Small intestine (tissue), 7 donors: ENCODE measurements at regions not wholly inside any gene's neighbourhood (a gene's known extent, or its start where the extent isn't known, plus 50 kb on each side); places are given as distances from the start of the nearest gene placed in this dataset.

Source experiments
- DNase-seq, 2 donors: peaks; one replicate each; pipeline versions ENCODE4 v3.0.0 to v3.0.0-alpha.2; 2013
- FAIRE-seq: peaks from 2 replicates; lab custom pipeline; 2012; peaks lifted over from hg19 to GRCh38; lab: Jason Lieb, UNC
- H3K27ac ChIP-seq, 3 donors: one replicate each; pipeline ENCODE4 v1.5.1; 2013; ENCODE audit warnings: low read length in 2 of 3, mild to moderate bottlenecking in 2 of 3, control low read depth in 1 of 3, inconsistent platforms in 1 of 3, low read depth in 1 of 3, moderate library complexity in 1 of 3
- H3K27me3 ChIP-seq, 3 donors: one replicate each; pipeline ENCODE4 v1.6.1; 2013; ENCODE audit warnings: low read length in 3 of 3, inconsistent platforms in 1 of 3; ENCODE audit not compliant: control insufficient read depth in 3 of 3, insufficient read depth in 3 of 3
- H3K36me3 ChIP-seq, 3 donors: one replicate each; pipeline ENCODE4 v1.6.1; 2013; ENCODE audit warnings: low read length in 3 of 3, inconsistent platforms in 1 of 3, low read depth in 1 of 3, mild to moderate bottlenecking in 1 of 3, moderate library complexity in 1 of 3; ENCODE audit not compliant: control insufficient read depth in 3 of 3, insufficient read depth in 2 of 3
- H3K4me1 ChIP-seq, 3 donors: one replicate each; pipeline ENCODE4 v1.6.1; 2013; ENCODE audit warnings: low read length in 2 of 3, inconsistent platforms in 1 of 3, low read depth in 1 of 3, mild to moderate bottlenecking in 1 of 3, moderate library complexity in 1 of 3; ENCODE audit not compliant: control insufficient read depth in 3 of 3, insufficient read depth in 2 of 3
- H3K4me3 ChIP-seq, 3 donors: one replicate each; pipeline ENCODE4 v1.5.1; 2013; ENCODE audit warnings: low read length in 3 of 3, control low read depth in 1 of 3, inconsistent platforms in 1 of 3, low read depth in 1 of 3, mild to moderate bottlenecking in 1 of 3, moderate library complexity in 1 of 3
- H3K9me3 ChIP-seq, 2 donors: one replicate each; pipeline ENCODE4 v1.6.1; 2013; ENCODE audit warnings: low read depth in 1 of 2, low read length in 1 of 2; ENCODE audit not compliant: control insufficient read depth in 2 of 2, insufficient read depth in 1 of 2
- WGBS, 3 donors: extraction: QIAGEN DNeasy Blood & Tissue Kit; methylation state at CpG; one replicate each; pipeline ENCODE4 v1.1.7; 2013; 5-methylcytosine and 5-hydroxymethylcytosine counted together
- donor health status: healthy with polysubstance abuse.
- donor health status: control.
- donor health status: control.
- donor health status: Bipolar disorder and iron deficiency.
- donor health status: healthy.

DNA sequence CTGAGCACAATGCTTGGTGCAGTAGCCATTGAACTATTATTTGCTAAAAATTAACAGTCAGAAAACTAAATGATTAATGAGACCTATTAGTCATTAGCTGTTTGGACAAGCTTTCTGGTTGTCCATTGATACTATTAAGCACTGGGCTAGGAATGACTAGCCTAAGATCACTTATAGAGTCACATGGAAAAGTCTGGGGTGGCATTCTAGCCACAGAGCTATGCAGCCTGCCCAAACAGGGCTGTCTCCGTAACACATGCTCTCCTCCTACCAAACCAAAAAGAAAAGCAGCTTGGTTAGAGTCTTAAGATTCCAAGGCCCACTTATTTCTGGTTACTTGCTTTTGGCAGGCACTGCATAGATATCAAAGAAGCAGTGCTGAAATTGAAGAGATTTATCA, 193.5 kb upstream of the NBEA start:
- H3K27me3 ChIP-seq: no peaks in the 10 kb centered on the region
- no peak for FAIRE-seq
- no peak for DNase-seq
- no peak overlapping the region for H3K27ac ChIP-seq
- WGBS, 3 donors: 76 to 100% (median 90%) methylated on average over 1 of the region's 1 CpG
- no peaks in the 10 kb centered on the region for H3K9me3 ChIP-seq
- H3K36me3 ChIP-seq: no peaks in the 10 kb centered on the region
- no peaks in the 10 kb centered on the region for H3K4me1 ChIP-seq
- H3K4me3 ChIP-seq: no peak overlapping the region

DNA sequence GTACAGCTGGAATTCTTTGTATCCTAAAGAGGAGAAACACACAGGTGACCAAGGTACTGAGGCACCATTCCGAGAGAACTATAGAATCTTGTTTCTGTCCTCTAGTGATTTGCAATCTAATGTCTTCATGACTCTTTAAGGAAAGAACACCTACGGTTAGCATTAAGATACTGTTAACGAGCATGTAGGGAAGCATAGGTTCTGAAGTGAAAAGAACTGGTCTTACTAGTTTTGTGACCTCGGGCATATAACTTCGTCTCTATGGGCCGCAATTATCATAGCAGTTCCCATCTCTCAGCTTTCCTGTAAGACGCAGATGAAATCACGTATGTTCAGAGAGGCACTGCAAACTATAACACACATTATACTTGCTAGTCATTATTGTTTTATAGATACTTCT, 193.0 kb upstream of the NBEA start:
- H3K27me3 ChIP-seq: no peaks in the 10 kb centered on the region
- H3K4me3 ChIP-seq: no peak overlapping the region
- H3K36me3 ChIP-seq: no peaks in the 10 kb centered on the region
- no peak overlapping the region for H3K27ac ChIP-seq
- DNase-seq: no peak
- WGBS, 3 donors: 70 to 79% (median 71%) methylated on average over 8 of the region's 8 CpGs
- no peaks in the 10 kb centered on the region for H3K9me3 ChIP-seq
- FAIRE-seq: no peak
- H3K4me1 ChIP-seq: no peaks in the 10 kb centered on the region

DNA sequence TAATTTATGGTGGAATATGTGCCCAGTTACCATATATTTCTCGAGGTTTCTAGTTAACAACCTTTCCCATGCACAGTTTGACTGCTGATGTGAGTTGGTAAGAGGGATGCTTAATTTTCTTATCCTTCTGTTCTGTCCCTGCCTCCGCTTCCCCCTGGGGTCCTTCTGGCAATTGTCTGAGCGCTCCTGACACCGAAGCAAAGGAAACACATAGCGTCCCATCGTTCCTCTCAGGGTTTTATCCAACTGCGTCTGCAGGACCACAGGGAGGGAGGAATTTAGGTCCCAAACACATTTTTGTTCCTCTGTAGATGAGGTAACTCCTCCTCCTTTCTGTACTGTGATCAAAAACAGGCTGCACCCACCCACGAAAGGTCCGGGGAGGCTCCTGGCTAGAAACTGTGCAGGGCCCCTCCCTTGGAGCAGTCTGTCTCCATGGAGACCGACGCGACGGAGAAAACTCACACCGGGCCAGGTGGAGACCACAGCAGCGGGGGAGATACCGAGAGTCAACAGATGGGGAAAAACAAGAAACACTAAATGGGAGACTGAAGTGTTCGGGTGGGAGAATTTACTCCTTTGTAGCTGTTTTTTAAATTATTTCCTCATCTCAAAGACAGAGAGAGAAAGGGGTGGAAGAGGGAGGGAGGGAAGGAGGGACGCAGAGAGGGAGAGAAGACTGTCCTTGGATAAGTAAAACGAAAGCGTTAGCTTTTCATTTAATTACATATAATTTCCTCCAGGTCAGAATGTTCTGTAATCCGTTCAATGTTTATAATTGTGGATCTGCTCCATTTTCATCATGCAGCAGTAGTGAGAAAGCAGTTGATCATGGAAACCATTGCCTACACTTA, 191.8 kb upstream of the NBEA start:
- WGBS, 3 donors: 12 to 26% (median 21%) methylated on average over 21 of the region's 21 CpGs
- FAIRE-seq (no peak), DNase-seq (peak; percentile 2 to 8)
- H3K4me1 ChIP-seq: no peaks in the 10 kb centered on the region
- H3K27me3 ChIP-seq: no peaks in the 10 kb centered on the region
- H3K36me3 ChIP-seq: no peaks in the 10 kb centered on the region
- H3K9me3 ChIP-seq: no peaks in the 10 kb centered on the region
- H3K4me3 ChIP-seq: peak overlapping the region in 1 of 3 donors; percentile 20
- no peak overlapping the region for H3K27ac ChIP-seq

DNA sequence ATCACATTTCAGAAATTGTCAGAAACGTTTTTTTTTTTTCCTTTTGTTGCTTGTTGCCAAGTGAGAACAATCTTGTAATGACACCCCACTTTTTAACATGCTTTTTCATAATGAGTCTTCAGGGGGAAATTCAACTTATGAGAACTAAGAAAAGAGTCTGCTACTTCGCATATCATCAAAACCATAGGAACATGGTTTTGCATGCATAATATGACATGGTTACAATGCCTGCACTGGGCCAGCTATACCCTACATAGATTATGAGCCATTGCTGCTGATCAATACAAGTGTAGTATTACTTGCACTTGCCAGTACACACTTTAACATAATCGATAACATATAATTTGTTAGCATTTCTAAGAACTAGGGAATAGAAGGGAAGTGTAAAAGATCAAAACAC, 191.0 kb upstream of the NBEA start:
- H3K4me3 ChIP-seq: no peak overlapping the region
- DNase-seq: no peak
- no peak overlapping the region for H3K27ac ChIP-seq
- no peaks in the 10 kb centered on the region for H3K27me3 ChIP-seq
- FAIRE-seq: no peak
- H3K9me3 ChIP-seq: no peaks in the 10 kb centered on the region
- no peaks in the 10 kb centered on the region for H3K36me3 ChIP-seq
- 49 to 57% (median 56%) methylated on average over 3 of the region's 3 CpGs for WGBS, 3 donors
- H3K4me1 ChIP-seq: no peaks in the 10 kb centered on the region

DNA sequence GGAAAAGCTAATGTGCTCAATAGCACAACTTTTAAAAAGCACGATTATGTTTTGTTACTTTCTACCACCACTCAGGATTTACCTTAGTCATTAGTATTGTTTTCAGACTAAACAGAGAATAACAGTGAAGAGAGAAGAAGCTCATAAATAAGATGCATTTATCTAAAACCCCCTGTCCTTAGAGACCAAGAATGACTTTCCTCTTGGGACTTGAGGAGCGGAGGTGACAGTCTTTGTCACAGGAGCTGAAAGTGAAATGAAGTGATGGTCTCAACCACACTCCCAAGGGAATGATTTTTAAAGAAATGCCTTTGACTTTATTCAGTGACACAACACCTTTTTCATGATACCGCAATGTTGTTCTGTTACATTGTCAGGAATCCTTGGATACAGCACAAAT, 190.6 kb upstream of the NBEA start:
- Histone ChIP-seq H3K27me3 (no peaks in the 10 kb centered on the region), H3K4me1 (no peaks in the 10 kb centered on the region), H3K36me3 (no peaks in the 10 kb centered on the region), H3K9me3 (no peaks in the 10 kb centered on the region), H3K27ac (no peak overlapping the region), H3K4me3 (no peak overlapping the region)
- no peak for DNase-seq
- 84 to 87% (median 85%) methylated on average over 3 of the region's 3 CpGs for WGBS, 3 donors
- FAIRE-seq: no peak

DNA sequence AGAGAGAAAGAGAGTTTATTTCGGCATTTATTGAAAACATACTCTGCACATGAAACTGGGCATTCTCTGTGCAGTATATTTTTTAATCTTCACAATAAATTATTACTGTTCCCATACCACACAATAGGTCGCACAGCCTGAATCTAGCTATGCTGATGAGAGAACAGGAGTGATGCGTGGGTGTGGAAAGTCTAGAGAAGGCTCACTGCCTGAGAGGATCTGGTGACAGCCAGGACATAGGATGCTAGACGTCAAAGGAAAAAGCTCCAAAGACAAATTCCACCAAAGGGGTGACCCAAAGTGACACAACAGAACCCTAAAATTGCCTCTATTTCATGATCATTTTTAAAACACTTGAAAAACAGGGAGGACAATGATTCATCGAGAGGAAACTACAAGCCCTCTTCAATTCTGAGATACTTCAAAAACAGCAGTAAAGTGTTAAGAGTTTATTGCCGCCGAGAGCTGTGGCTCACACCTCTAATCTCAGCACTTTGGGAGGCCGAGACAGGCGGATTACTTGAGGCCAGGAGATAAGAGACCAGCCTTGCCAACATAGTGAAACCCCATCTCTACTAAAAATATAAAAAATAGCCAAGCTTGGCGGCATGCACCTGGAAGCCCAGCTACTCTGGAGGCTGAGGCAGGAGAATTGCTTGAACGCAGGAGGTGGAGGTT, 189.6 kb upstream of the NBEA start:
- H3K27me3 ChIP-seq: no peaks in the 10 kb centered on the region
- no peak overlapping the region for H3K4me3 ChIP-seq
- 47 to 58% (median 56%) methylated on average over 11 of the region's 11 CpGs for WGBS, 3 donors
- H3K27ac ChIP-seq: no peak overlapping the region
- DNase-seq (no peak), FAIRE-seq (no peak)
- H3K36me3 ChIP-seq: no peaks in the 10 kb centered on the region
- no peaks in the 10 kb centered on the region for H3K9me3 ChIP-seq
- no peaks in the 10 kb centered on the region for H3K4me1 ChIP-seq

DNA sequence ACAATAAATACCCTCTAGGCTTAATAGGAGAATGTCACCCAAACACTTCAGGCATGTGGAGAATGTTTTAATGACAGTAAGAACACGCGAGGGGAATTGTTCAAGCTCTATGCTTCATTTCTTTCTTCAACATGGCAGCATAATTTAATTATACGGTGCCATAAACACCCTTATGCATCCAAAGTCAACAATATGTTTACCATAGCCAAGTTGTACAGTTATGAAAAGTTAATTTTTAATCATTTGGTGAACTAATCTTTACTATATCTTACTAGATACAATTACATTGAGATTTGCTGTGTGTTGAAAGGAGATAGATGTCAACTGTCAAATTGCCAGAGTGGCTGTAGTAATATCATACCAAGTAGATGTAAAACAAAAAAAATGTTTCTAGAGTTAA, 185.9 kb upstream of the NBEA start:
- no peak for DNase-seq
- Histone ChIP-seq H3K4me3 (no peak overlapping the region), H3K27me3 (no peaks in the 10 kb centered on the region), H3K27ac (no peak overlapping the region), H3K36me3 (no peaks in the 10 kb centered on the region), H3K9me3 (no peaks in the 10 kb centered on the region), H3K4me1 (no peaks in the 10 kb centered on the region)
- WGBS, 3 donors: 56 to 86% (median 63%) methylated on average over 3 of the region's 3 CpGs
- FAIRE-seq: no peak

DNA sequence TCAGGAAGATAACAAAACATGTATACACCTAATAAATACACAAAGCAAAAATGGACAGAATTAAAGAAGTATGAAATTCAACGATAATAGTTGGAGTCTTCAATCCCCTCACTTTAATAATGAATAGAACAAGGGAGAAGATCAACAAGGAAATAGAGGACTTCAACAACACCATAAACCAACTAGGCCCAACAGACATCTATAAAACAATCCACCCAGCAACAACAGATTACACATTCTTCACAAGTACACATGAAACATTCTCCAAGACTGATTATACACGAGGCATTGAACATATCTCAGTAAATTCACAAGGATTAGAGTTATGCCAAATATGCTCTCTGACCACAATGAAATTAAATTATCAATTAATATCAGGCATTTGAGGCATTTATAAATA, 185.5 kb upstream of the NBEA start:
- Histone ChIP-seq H3K27me3 (no peaks in the 10 kb centered on the region), H3K36me3 (no peaks in the 10 kb centered on the region), H3K9me3 (no peaks in the 10 kb centered on the region), H3K4me3 (no peak overlapping the region), H3K4me1 (no peaks in the 10 kb centered on the region), H3K27ac (no peak overlapping the region)
- WGBS, 3 donors: 54 to 76% (median 65%) methylated on average over 2 of the region's 2 CpGs
- DNase-seq (no peak), FAIRE-seq (no peak)
